ENCODE measurements at regions not wholly inside any gene's neighbourhood (a gene's known extent, or its start where the extent isn't known, plus 50 kb on each side); places are given as distances from the start of the nearest gene placed in this dataset.

DNA sequence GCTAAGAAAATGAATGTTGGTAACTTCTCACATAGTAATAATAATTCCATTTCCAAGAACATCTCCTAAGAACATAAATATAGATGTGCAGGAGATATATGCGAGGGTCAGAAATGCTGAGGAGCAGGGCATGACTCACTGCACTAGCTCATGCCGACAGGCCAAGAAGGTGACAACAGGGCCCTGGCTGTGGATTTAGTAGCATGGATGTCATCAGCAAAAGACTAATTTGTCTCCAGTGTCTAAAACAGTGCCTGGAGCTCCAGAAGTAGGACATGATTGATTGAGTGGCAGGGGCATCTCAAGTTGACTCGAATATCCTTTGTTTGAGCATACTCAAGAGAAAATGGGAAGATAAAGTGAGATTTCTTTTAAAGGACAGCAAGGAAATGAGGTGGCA lies 207.0 kb upstream of the FOXA2 start:
- DNase-seq (ENCODE audit: low read depth in 2 of 2): no peak

DNA sequence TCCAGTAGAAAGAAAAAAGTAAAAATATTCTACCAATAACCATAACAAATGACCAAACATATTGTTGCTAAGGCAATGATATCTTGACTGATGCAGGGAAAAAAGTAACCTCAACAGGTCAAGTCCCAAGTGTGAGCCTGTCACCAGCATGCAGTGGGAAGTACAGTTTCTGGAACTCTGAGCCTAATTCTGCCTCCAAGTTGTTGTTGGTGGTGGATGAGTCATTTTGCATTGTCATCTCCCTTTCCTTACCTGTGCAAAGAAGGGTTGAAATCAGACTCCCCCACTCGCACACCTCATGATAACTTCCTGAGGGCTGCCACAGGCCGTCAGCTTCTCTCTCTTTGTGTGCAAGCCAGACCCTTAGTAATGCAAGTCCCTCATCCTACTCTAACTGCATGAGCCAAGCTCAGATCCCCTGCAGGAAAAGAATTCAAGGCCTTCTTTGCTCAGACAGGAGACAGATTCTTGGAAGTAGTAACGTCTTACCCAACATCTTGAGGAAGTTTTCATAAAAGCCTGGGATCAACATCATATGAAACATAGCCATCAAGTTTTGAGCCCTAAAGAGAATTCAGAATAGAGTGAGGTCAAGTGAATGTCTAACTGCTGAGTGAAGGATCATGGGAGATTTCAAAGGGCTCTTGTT lies 207.6 kb upstream of the FOXA2 start:
- no peak for DNase-seq (ENCODE audit: low read depth in 2 of 2)

GRCh38 chr20:22794200-22794599 lies 209.8 kb upstream of the FOXA2 start:
- no peak for DNase-seq (ENCODE audit: low read depth in 2 of 2)

GRCh38 chr20:22795433-22795832 lies 211.1 kb upstream of the FOXA2 start:
- DNase-seq (ENCODE audit: low read depth in 2 of 2): no peak

DNA sequence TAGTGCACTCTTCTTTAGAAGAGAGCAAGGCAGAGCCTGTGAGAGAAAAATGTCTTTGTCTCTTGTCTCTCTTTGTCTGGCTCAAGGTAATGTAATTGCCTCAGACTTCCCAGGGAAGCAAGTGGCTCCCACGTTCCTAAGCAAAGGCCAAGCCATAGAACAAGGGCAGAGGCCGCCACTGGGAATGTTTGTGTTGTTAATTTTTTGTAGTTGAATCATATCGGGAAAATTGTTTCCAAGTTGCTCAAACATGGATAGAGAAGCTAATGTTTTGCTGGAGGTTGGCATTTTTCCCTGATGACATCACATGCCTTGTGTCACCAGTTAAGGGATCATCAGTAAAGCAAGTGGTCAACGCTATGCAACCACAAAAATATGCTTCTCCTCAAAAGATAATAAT lies 211.5 kb upstream of the FOXA2 start:
- no peak for DNase-seq (ENCODE audit: low read depth in 2 of 2)

DNA sequence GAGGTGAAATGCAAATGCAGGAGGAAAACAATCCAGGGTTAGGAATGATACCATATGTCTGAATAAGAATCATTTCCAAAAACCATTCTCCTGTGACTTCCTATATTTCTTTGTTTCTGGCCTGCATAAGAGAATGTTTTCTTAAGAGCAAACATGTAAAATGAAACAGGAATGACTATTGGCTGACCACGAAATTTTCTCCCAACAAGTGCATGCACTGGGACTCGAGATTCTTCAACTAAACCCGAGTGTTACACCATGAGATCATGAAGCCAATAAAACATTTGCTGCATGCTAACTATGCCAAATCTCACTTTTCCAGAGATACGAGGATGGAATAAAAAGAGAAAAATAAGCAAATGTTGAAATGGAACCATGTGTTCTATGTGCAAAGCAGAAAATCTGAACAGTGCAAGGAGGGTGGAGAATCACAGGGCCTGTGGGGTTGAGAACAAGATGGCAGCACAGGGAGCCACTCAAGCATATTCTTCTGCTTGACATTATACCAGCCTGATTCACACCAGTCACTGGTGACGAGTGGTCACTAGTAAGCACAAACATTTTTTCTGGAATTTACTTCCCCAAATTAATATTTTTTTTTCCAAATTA lies 212.2 kb upstream of the FOXA2 start:
- DNase-seq (ENCODE audit: low read depth in 2 of 2): no peak

DNA sequence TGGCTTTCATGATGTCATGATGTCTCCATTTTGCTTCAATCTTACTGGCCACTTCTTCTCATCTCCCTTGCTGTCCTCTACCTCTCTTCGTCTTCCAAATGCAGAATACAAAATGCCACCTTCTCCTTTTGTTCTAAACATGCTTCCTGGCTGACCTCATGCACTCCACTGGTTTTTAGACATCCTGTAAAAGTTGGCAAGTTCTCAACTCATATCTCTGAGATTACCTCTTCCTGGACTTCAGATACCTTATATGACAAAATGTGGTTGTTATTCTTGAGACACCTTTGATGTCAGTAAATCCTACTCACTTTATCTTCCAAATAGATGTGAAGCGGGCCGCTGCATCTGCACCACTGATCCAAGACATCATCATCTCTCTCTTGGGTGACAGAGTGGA lies 212.7 kb upstream of the FOXA2 start:
- DNase-seq (ENCODE audit: low read depth in 2 of 2): no peak

DNA sequence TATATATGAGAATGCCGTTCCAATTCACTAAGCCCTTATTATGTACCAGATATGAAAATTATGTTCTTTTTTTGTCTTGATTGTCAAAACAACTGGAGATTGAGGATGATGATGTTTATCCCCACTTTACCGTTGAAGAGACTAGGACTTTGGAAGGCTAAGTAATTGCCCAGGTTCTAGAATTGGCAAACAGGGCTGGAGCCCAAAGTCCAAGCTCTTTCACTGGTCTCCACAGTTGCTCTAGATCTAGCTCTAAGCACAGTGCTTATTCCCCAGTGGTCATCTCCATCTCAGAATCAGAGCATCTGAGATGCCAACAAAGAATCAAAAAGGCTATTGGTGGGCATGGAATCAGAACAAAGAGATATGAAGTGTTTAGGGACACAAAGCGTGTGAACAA lies 215.3 kb upstream of the FOXA2 start:
- DNase-seq (ENCODE audit: low read depth in 2 of 2): no peak

DNA sequence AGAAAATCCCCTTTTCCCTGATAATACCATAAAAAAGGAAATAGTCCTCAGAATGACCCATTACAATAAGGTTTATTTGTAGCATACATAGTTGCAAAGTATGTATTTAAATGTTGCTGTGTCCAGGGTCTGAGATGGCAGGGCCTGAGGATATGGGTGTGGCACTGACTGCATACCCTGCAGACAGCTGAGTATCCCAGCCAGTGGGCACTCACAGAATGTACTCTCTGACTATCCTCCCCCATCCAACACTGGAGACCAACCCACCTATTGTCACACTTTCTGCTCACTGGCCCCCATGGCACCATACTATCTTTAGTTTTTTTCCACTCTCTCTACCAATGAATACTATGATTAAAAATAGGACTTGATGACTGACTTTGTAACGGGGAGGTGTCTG lies 215.8 kb upstream of the FOXA2 start:
- no peak for DNase-seq (ENCODE audit: low read depth in 2 of 2)

DNA sequence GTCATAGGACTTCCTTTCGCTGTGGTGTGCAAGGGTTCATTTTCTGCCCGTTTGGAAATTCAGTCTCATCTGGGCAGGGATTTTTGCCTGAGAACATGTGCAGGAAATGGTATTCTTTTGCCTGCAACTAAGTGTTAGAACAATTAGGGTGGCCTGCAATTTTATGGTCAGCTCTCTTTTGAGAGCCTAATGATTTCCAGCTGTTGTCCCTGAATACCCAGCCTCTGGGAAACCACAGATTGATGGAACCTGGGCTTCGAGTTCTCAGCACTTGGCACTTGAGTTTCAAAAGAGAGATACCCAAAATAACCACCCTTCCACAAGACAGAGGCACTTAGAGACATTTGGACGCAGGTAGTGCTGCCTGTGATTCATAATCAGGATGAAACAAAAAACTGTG lies 217.2 kb upstream of the FOXA2 start:
- no peak for DNase-seq (ENCODE audit: low read depth in 2 of 2)

- DNase-seq (ENCODE audit: low read depth in 2 of 2): no peak
These were observed 217.9 kb upstream of the FOXA2 start for GRCh38 chr20:22802296-22802695.

GRCh38 chr20:22805219-22805618 lies 220.8 kb upstream of the FOXA2 start:
- no peak for DNase-seq (ENCODE audit: low read depth in 2 of 2)

- no peak for DNase-seq (ENCODE audit: low read depth in 2 of 2)
These were observed 221.6 kb upstream of the FOXA2 start for GRCh38 chr20:22805996-22806395.

DNA sequence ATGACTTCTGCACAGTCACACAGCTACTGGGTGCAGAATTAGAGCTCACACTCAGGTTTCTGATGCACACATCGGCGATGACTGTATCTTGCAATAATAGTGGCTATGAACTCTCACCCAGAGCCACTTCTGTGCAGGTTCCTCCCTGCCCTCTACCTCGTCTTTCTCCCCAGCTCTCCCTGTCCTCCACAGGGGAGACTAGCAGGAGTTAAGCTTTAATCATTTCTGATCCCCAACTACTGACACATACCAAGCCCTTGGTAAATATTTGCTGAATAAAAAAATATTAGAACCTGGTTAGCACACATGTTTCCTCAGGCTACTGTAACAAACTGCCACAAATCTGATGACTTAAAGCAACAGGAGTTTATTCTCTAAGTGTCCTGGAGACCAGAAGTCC lies 222.7 kb upstream of the FOXA2 start:
- no peak for DNase-seq (ENCODE audit: low read depth in 2 of 2)

- DNase-seq (ENCODE audit: low read depth in 2 of 2): no peak
These were observed 223.4 kb upstream of the FOXA2 start for GRCh38 chr20:22807646-22808244.

- no peak for DNase-seq (ENCODE audit: low read depth in 2 of 2)
These were observed 224.3 kb upstream of the FOXA2 start for GRCh38 chr20:22808628-22809027.

DNA sequence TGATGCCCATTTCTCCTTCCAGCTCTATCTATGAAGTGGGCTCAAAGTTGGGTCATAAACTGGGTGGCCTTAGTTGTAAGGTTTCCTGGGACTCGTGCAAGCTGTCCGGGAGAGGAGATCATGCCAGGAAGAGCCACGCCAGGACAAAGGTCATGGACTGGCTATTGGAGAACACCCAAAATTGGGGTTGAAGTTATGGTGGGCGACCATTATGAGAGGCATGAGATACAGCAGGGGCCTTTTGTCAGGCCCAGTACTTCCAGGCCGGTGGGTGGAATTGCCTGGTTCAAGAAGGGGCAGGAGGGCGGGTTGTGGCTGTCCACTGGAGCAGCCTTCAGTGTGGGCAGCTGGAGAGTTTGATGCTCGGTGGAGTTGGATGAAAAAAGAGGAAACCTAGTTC lies 225.1 kb upstream of the SSTR4 start:
- DNase-seq (ENCODE audit: low read depth in 2 of 2): no peak

DNA sequence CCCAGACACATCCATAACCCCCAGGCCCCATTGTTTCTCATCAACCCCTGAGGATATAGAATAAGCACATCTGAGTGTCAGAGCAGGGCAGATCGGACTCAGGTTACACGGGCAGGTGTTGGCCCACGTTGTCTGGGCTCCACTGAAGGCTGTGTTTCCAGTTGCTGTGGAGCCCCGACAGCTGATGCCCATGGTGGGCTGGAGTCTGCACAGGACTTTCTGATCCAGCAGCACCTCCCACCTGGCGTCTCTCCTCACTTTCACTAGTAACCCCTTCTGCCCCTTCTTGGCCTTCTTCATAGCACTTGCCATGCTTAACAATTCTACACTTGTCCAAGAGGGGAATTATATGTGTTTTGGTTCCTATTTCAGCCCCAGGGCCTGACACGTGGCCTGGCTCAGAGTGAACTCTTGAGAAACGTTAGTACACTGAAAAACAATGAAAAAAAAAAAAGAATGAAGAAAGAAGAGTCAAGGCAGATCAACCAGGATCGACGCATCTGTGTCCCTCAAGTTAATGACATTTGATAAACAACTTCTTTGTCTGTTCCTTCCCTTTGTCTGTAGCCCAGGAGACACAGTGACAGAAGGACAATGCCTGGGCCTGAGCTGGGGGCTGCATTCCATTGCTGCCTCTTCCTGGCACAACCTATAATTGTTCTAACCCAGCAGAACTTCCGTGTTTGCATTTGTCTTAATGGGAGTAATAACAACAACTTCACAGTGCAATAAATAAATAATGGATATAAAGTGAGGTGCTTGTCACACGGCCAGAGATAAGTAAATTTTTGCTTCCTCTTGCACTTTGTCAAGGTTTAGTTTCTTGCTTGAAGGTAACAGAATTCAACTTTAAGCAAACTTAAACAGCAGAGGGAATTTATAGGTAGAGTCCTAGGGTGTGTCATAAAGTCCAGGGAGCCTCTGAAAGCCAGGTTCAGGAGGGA lies 224.2 kb upstream of the SSTR4 start:
- no peak for DNase-seq (ENCODE audit: low read depth in 2 of 2)

- DNase-seq (ENCODE audit: low read depth in 2 of 2): no peak
These were observed 220.5 kb upstream of the SSTR4 start for GRCh38 chr20:22814471-22815205.

DNA sequence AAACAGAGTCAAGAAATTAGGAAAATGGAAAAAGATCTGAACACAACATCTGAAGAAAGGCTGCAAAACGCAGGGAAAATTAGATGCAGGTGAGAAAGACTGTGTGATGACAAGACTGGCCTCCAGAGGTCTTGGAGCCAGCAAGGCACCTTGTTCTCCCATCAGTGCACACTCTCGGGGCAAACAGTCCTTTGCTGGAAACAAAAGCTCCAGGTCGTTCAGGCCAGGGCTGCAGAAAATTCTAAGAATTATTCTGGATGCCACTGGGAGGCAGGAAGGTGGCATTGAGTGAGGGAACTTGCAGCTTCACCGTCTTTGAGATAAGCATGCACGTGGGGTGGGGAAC lies 219.9 kb upstream of the SSTR4 start:
- DNase-seq (ENCODE audit: low read depth in 2 of 2): no peak

DNA sequence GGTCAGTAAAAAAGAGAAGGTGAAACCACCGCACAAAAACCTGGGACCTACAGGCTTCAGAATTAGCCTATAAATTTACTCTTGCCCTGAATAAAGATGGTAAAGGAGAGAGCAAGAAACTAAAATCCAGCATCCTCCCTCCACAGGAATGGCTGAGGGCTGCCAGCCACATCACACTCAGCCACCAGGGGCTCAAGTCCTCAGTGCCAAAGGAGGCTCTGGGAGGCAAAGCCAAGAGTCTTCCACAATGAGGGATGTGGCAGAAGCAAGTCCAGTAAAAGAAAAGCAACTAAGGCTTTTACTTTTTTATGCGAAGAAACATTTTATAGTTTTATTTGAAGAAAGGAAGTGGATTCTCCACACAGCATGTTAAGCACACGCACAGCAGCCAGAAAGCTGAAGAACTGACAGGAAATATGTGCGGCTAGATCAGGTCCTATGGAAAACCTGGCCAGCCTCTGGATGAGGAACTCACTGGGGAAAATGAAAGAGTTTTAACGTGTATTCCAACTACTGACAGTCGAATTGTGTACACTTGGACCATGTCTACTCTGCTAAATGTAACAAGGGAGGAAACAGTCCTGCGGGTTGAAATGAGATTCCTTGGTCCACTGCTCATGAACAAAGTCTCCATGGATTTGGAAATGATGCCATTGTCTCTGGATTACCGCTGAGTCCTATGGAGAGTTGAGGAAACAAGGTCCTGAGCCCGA lies 219.4 kb upstream of the SSTR4 start:
- DNase-seq (ENCODE audit: low read depth in 2 of 2): no peak
